ENCODE measurements at regions not wholly inside any gene's neighbourhood (a gene's known extent, or its start where the extent isn't known, plus 50 kb on each side); places are given as distances from the start of the nearest gene placed in this dataset.

- no peak for TF ChIP-seq POLR2AphosphoS5 (IDR thresholded peaks at IDR 0.05; ENCODE audit: low read depth, low read length)
- no peak for TF ChIP-seq POLR2A (IDR thresholded peaks at IDR 0.05; ENCODE audit: low read depth, low read length)
- TF ChIP-seq SPI1 (IDR thresholded peaks at IDR 0.05; ENCODE audit: low read depth, low read length) = no peak
- TF ChIP-seq POU2F2 (IDR thresholded peaks at IDR 0.05; ENCODE audit: low read depth, low read length) = no peak
Observed at GRCh38 chr17:73895157-73895556, 250.9 kb upstream of the SDK2 start.

Data from GM12891 (cell line).